Nephron progenitor cell (in vitro differentiated cells): ENCODE measurements at regions not wholly inside any gene's neighbourhood (a gene's known extent, or its start where the extent isn't known, plus 50 kb on each side); places are given as distances from the start of the nearest gene placed in this dataset.

Experiments
- DNase-seq: peaks from one replicate; pipeline ENCODE4 v3.0.0; 2021
- H3K27ac Mint-ChIP-seq: 2 replicates; pipeline ENCODE4 v1.8.0; 2021; ENCODE audit warnings: mild to moderate bottlenecking, moderate library complexity, mixed read lengths
- H3K27me3 Mint-ChIP-seq: 2 replicates; pipeline ENCODE4 v1.8.0; 2021; ENCODE audit warnings: mild to moderate bottlenecking, low read depth, mixed read lengths; ENCODE audit not compliant: poor library complexity
- H3K36me3 Mint-ChIP-seq: 2 replicates; pipeline ENCODE4 v1.8.0; 2021; ENCODE audit warnings: low read depth, mixed read lengths
- H3K4me1 Mint-ChIP-seq: 2 replicates; pipeline ENCODE4 v1.8.0; 2021; ENCODE audit warnings: mixed read lengths
- H3K4me3 Mint-ChIP-seq: 2 replicates; pipeline ENCODE4 v1.8.0; 2021; ENCODE audit warnings: mild to moderate bottlenecking, moderate library complexity, mixed read lengths
- H3K9me3 Mint-ChIP-seq: 2 replicates; pipeline ENCODE4 v1.8.0; 2021; ENCODE audit warnings: mild to moderate bottlenecking, moderate library complexity, mixed read lengths
- CTCF ChIP-seq: fragments of 200-600 bp; sonication (generic); IDR thresholded peaks from 2 replicates; pipeline ENCODE4 v1.5.0; 2021; ENCODE audit warnings: antibody characterized with exemption

GRCh38 chr18:5759194-5759593 is 136.1 kb downstream of the TMEM200C start:
- H3K4me1 Mint-ChIP-seq = peaks cover 40% of the 10 kb centered on the region
- H3K27ac Mint-ChIP-seq = no peak overlapping the region
- DNase-seq = no peak
- no peaks in the 10 kb centered on the region for H3K36me3 Mint-ChIP-seq
- no peaks in the 10 kb centered on the region for H3K9me3 Mint-ChIP-seq
- peaks cover 13% of the 10 kb centered on the region for H3K27me3 Mint-ChIP-seq
- H3K4me3 Mint-ChIP-seq = no peak overlapping the region
- TF ChIP-seq CTCF = no peak

- Mint-ChIP-seq H3K4me3 (no peak overlapping the region), H3K27me3 (peaks cover 12% of the 10 kb centered on the region), H3K27ac (no peak overlapping the region), H3K36me3 (no peaks in the 10 kb centered on the region), H3K9me3 (no peaks in the 10 kb centered on the region), H3K4me1 (peaks cover 40% of the 10 kb centered on the region)
- no peak for DNase-seq
- TF ChIP-seq CTCF = no peak
Measured at GRCh38 chr18:5756823-5757222, 138.5 kb downstream of the TMEM200C start.

GRCh38 chr18:5747678-5748077 is 147.6 kb downstream of the TMEM200C start:
- no peak for DNase-seq
- Mint-ChIP-seq H3K27ac (no peak overlapping the region), H3K36me3 (no peaks in the 10 kb centered on the region), H3K4me1 (peaks cover 16% of the 10 kb centered on the region), H3K4me3 (no peak overlapping the region), H3K9me3 (no peaks in the 10 kb centered on the region), H3K27me3 (no peaks in the 10 kb centered on the region)
- no peak for TF ChIP-seq CTCF

- Mint-ChIP-seq H3K4me3 (no peak overlapping the region), H3K27ac (no peak overlapping the region), H3K36me3 (no peaks in the 10 kb centered on the region), H3K27me3 (no peaks in the 10 kb centered on the region), H3K4me1 (peaks cover 16% of the 10 kb centered on the region), H3K9me3 (no peaks in the 10 kb centered on the region)
- no peak for TF ChIP-seq CTCF
- no peak for DNase-seq
Measured at GRCh38 chr18:5746844-5747243, 148.5 kb downstream of the TMEM200C start.

GRCh38 chr18:5744659-5745058 is 150.7 kb downstream of the TMEM200C start:
- Mint-ChIP-seq H3K27me3 (no peaks in the 10 kb centered on the region), H3K4me3 (no peak overlapping the region), H3K27ac (no peak overlapping the region), H3K4me1 (no peaks in the 10 kb centered on the region), H3K9me3 (no peaks in the 10 kb centered on the region), H3K36me3 (no peaks in the 10 kb centered on the region)
- no peak for DNase-seq
- no peak for TF ChIP-seq CTCF

- no peak for DNase-seq
- H3K36me3 Mint-ChIP-seq = no peaks in the 10 kb centered on the region
- peaks cover under 1% of the 10 kb centered on the region for H3K4me1 Mint-ChIP-seq
Measured at GRCh38 chr18:5738526-5738925, 156.8 kb downstream of the TMEM200C start.

More at GRCh38 chr18:5738526-5738925, 156.8 kb downstream of the TMEM200C start:
- no peaks in the 10 kb centered on the region for H3K9me3 Mint-ChIP-seq
- no peak overlapping the region for H3K4me3 Mint-ChIP-seq
- peaks cover 5% of the 10 kb centered on the region for H3K27me3 Mint-ChIP-seq
- H3K27ac Mint-ChIP-seq = no peak overlapping the region
- no peak for TF ChIP-seq CTCF
